NCI-H2227 treated with DMSO at 0.1 percent for 48 hours (cell line): ENCODE measurements at regions not wholly inside any gene's neighbourhood (a gene's known extent, or its start where the extent isn't known, plus 50 kb on each side); places are given as distances from the start of the nearest gene placed in this dataset.
"Not testable (repeated sequence)": the region's sequence is repeated elsewhere in the genome, so short reads cannot be mapped to it uniquely, and the experiment has no call there.

Experiments
- DNase-seq: peaks from one replicate; lab custom pipeline; 2025; lab: John Stamatoyannopoulos, UW

DNA sequence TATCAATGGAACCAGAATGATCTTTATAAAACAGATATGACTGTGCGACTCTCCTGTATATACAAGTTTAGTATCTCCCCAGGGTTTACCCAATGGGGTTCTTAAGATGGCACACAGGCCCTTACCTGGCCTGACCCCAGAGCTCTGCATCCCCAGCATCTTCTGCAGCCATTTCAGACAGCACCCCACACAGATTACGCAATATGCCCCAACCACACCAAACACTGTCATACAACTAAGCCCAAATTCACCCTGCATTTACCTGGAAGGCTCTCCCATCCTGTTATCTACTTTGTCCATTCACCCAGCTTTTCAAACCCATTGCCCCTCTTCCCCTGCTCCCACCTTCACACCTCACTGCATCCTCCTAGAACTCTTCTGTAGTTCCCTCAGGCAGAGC lies 182.5 kb upstream of the API5 start:
- DNase-seq = no peak

DNA sequence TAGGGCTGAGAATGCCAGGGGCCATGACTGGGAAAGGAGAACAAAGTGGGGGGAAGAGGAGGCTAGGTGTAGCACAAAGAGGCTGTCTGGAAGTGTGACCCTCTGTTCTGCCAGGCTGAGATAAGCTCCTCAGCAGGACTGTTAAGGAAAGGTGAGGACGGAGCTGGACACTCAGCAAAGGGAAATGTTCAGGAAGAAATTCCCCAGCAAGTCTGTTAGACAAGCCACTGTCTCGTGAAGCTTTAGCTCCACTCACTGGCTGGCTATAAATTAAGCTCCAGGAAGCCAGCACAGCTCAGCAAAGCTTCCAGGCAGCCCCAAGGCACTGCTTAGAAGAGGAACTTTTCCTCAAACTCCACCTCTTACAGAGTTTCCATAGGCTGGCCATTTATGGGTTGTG lies 181.2 kb upstream of the API5 start:
- no peak for DNase-seq

DNA sequence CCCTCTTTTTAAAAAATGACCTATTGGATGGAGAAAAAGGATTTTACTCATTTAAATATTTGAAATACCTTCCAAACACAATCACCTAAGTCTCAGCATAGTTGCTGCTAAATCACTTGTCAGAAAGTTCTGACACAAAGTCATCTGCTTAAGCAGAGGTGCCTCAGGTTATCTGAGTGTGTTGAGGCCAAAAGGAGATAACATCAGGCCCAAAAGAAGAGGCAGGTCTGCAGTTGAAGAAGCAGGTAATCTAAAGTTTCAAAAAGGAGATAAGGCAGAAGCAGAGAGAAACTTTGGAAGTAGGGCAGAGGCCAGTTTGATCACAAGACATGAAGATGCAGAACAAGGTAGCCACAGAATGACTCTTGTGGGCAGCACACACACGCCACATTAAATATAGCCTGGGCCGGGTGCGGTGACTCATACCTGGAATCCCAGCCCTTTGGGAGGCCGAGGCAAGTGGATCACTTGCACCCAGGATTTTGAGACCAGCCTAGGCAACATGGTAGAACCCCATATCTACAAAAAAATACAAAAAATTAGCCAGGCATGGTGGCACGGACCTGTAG lies 175.7 kb upstream of the API5 start:
- no peak for DNase-seq

DNA sequence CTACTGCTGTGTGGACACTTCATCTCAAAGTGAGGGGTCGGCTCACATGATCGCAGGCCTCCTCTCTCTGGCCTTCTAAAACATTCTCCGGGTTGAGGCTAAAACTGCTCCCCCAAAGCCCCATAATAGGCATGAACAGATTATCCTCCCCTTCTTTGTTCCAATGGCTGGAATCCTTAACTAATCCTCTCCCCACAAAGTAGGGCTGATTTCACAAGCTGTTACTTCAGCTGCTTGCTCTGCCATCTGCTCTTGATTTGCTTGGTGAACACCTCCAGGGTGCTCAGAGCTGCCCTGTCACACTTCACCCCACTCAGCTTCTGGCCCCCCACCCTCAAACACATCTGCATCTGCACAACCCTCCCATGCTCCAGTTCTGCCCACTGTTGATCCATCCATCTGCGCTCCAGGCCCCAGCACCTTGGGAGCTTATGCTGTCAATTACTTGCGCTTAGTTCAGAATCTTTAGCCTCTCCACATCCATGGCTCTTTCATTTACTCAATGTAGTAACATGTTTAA lies 173.1 kb upstream of the API5 start:
- no peak for DNase-seq

GRCh38 chr11:43145653-43146052 lies 166.1 kb upstream of the API5 start:
- DNase-seq = no peak

- DNase-seq = no peak
Measured at GRCh38 chr11:43150697-43151096, 161.1 kb upstream of the API5 start.

GRCh38 chr11:43164831-43165230 lies 147.0 kb upstream of the API5 start:
- no peak for DNase-seq

DNA sequence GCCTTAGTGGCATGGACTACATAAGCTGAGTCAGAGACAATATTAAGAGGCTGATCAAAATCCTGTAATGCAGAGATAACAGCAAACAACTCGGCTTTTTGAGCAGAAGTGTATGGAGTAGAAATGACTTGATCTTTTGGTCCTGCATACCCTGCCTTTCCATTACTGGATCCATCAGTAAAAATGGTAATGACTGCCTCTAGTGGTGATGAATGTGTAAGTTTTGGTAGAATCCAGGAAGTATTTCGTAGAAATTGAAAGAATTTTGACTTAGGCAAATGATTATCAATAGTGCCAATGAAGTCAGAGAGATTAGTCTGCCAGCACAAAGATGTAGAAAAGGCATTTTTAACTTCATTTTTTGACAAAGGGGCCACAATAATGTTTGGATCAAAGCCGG lies 146.4 kb upstream of the API5 start:
- DNase-seq = not testable (repeated sequence)

DNA sequence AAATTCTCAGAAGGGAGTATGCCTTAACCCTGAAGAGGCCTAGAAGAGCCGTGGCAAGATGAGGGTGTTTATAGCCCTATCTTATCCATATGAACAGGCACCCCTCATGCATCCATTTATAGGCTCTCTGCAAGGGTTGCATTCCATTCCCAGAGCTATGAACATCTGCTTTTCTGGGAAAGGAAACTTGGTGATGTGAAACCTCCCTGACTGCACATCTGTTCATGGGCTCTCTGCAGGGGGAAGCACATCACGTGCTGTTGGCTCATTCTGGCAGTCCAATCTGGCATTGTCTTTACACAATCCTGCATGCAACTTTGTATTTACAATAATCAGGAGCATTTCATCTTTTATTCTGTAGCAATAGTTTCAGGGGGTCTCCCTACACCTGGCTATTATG lies 143.6 kb upstream of the API5 start:
- DNase-seq = not testable (repeated sequence)

DNA sequence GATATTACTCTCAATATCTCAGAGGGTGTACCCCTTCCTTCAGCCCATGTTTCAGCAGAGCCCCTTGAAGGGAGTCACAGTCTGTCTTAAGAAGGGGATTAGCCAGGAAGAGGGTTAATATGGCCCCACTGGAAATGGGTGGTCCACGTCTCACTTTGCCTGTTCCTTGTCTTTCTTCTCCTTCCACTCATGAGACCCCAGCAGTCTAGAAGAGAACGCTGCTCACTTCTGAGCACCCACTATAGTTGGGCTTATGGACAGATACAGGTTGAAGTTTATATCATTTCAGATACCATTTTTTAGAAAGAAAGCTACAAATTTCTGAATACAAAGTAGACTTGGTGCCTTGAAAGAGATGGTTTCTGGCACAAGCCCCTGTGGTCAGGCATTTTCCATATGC lies 139.3 kb upstream of the API5 start:
- no peak for DNase-seq

DNA sequence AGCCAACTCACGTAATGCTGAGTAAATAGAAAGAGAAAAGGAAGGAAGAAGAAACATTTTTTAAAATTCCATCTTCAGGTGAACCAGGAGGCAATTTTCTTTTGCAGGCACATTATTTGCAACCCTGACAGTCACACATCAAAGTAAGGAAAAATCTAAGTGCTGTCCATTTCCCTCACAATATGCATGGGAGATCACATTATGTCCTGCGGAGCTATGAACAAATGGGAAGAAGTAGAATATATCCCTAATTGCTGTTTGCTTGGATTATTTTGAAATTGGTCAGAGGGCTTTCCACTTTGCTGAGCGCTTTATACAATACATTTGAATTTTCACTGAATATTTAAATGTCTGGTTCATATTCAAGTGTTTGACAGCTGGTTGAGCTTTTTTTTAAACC lies 133.8 kb upstream of the API5 start:
- DNase-seq = no peak

DNA sequence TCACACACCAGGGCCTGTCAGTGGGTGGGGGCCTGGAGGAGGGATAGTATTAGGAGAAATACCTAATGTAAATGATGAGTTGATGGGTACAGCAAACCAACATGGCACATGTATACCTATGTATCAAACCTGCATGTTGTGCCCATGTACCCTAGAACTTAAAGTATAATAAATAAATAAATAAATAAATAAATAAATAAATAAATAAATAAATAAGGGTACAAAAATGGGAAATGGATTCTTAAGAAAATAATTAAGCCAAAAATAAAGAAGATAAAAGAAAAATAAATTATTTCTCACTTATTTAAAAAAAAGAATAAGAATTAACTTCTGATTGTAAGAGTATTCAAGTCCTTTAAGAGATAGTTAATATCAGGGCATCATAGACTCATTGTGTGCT lies 117.3 kb upstream of the API5 start:
- not testable (repeated sequence) for DNase-seq

DNA sequence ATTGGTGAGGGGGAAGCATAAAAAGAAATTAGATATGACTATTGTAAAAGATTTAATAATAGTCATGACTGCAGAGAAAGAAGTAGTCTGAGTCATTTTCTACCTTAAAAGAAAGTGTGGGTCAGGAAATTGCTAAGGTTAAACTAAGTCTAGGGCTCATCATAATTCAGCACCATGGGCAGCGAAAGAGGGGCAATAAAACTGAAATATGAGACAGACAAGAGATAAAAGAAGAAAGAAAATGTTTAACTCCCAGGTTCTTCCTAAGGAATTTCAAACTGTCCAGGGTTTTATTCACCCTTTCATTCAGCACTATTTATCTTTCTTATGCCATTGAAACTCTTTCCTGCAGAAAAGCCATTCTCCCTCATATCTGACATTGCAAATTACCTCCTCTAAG lies 114.4 kb upstream of the API5 start:
- peak; percentile 22 for DNase-seq

GRCh38 chr11:43200031-43200430 lies 111.8 kb upstream of the API5 start:
- no peak for DNase-seq

DNA sequence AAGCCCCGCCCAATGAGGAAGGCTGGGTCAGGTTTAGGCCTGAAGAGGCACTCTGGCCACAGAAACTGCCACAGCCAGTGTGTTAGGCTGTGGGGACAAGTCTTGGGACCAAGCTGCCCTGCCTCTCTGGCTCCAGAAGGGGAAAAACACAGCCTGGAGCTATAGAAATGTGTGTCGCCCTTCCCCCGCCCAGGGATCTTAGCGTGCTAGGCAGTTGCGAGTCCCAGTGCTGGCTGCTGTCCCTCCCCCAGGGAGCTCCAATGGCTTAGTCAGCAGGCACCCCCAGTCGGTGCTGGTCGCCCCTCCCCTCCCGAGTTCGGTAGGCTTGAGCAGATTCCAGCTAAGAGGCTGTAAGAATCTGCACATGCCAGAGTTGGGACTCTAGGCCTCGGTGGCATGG lies 99.5 kb upstream of the API5 start:
- DNase-seq = peak; percentile 2

GRCh38 chr11:43214471-43214870 lies 97.3 kb upstream of the API5 start:
- no peak for DNase-seq

DNA sequence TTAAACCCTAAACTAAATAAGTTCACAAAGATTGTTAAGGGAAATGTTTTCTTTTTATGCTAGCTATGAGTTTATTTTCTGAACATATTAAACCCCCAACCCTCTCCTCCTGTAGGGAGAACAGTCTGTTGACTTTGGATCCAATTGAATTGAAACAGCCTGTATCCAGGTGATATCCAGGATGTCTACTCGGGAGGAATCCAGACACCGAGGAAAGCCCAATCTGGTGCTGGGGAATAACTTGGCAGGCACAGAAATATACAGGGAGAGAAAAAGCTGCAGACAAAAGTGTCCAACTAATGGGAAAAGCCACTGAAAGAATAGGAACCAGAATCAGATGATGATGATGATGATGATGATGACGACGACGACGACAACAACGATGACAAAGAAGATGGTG lies 93.9 kb upstream of the API5 start:
- no peak for DNase-seq

DNA sequence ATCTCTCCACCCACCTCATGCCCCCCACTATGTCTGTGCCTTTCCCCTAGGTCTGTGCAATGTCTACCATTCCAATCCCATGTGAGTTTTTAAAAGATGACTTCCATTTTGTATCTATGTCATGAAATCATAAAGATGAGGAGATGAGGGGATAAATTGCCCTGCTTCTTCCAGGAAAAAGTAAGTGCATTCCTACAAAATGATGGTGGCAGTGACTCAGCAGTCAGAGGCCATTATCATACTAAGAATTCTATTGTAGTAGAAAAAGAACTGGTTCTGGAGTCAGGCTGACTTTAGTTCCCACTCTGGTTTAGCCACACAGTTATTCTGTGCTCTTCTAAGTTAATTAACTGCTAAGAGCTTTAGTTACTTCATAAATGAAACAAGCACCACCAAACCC lies 89.6 kb upstream of the API5 start:
- DNase-seq = no peak

DNA sequence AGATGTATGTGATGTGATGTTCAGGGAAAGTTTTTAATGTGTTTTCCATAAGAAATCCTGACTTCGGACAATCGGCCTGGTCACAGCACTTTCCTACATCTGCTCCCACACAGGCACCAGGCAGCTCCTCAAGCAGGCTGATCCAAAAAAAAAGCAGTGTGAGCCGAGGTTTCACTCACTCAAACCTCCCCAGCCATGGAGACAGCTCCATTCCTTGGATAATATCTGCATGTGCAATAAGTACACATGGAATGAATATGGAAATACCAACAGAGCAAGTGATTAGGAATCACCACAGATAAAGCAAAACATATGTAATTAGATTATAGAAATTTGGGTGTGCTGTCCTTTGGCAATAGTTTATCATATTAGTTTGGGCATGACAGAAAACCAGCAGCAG lies 88.8 kb upstream of the API5 start:
- DNase-seq = no peak

DNA sequence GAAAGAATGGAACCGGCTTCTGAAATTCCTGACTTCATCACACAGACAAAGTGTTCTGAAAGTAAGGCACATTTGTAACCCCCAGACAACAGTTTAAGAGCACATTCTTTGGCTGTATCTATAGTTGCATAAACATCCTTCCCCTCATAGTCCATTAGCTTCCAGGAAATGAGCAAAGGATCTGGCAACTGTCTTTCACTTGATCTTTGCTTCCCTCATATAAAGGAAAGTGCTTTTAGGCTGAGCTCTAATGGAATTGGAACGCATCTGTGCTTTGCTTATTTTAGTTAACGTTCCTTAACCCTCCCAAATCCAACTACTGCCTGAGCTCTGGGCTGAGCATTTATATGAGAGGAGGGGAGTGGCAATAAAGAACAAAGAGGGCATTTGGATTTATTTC lies 76.9 kb upstream of the API5 start:
- DNase-seq = no peak

DNA sequence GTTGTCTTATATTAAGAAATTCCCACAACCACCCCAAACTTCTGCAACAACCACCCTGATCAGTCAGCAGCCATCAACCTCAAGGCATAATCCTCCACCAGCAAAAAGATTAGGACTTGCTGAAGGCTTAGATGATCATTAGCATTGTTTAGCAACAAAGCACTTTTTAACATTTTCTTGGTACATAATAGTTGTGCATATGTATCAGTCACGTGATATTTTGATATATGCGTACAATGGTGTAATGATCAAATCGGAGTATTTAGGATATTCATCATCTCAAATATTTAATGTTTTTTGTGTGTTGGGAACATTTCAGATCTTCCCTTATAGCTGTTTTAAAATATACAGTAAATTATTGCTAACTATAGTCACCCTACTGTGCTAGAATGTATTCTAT lies 73.5 kb upstream of the API5 start:
- DNase-seq = no peak

DNA sequence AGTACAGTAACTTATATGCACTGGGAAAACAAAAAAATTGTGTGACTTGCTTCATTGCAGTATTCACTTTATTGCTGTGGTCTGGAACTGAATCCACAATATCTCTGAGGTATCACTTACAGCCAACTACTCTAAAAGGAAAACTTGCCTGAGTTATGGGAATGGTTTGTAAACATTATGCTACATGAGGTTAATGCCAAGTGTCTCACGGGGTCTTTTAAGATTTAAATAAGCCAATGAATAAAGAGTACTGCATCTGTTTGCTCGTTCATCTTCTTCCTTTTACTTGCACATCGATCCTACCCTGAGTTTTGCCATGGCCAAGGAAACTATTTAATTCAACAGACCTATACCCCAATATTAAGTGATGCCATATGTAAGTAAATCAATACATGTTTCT lies 72.0 kb upstream of the API5 start:
- no peak for DNase-seq

DNA sequence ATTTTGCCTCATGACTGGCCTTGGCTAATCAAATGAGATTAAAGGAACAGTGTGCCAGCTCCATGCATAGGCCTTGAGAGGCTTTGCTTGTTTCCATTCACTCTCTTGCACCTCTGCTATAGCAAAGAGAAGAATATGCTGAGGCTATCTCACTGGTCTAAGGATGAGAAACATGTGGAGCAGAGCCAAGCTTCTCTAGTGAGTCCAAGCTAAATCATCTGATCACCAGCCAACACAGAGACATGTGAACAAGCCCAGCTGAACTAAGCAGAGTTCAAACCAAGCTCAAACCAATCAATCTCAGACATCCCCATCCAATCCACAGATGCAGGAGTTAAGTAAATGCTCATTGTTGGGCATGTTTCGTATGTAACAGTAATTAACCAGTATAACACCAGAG lies 69.4 kb upstream of the API5 start:
- DNase-seq = no peak

DNA sequence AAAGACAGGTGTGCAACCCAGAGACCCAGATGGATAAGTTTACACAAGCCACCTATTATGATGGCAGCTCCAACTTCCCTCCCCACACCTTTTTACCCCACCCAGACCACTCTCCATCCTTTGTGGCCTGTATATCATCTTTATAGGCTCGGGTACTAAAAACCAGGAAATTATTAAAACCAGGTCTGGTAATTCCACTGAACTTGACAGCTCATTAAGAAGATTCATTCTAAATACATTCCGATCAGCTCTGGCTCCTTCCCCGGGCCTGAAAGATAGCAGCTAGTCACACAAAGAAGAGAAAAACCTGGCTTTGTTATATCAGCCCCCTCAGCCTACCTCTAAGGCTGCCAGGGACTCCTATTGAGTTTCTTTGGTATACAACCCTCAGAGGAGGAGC lies 67.9 kb upstream of the API5 start:
- no peak for DNase-seq

GRCh38 chr11:43245466-43245865 lies 66.3 kb upstream of the API5 start:
- DNase-seq = no peak
